ENCODE measurements at regions not wholly inside any gene's neighbourhood (a gene's known extent, or its start where the extent isn't known, plus 50 kb on each side); places are given as distances from the start of the nearest gene placed in this dataset.

DNA sequence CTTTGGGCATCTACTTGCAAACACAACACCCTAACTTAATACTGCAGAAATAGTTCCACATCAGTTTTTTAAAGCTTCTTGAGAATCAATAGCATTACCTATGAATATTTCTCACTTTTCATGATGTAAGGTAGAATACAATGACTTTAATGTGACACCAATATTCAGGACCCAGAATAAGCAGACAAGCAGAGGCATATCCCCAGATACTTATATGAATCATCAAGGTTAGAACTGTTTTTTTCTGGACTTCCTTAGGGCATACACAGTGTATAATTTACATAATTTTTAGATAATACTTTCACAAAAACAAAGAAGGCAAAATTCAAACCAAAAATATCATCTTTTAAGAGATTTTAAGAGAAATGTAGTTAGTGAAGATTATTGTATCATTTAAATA lies 885.8 kb downstream of the FSCB start:
- Histone ChIP-seq H3K4me3 (ENCODE audit: low read depth, low read length) (no peak overlapping the region), H3K4me1 (ENCODE audit: control insufficient read depth, insufficient read depth, low read length) (no peaks in the 10 kb centered on the region), H3K27ac (ENCODE audit: extremely low read depth, low read depth, low read length) (no peak overlapping the region), H3K9me3 (ENCODE audit: control insufficient read depth, insufficient read depth, low read depth, low read length) (no peaks in the 10 kb centered on the region), H3K36me3 (ENCODE audit: control insufficient read depth in 2 of 2, insufficient read depth in 1 of 2, low read length in 2 of 2) (no peaks in the 10 kb centered on the region)
- CTCF ChIA-PET = no interaction called here
- POLR2A ChIA-PET = no interaction called here
- TF ChIP-seq, protein P1, sequence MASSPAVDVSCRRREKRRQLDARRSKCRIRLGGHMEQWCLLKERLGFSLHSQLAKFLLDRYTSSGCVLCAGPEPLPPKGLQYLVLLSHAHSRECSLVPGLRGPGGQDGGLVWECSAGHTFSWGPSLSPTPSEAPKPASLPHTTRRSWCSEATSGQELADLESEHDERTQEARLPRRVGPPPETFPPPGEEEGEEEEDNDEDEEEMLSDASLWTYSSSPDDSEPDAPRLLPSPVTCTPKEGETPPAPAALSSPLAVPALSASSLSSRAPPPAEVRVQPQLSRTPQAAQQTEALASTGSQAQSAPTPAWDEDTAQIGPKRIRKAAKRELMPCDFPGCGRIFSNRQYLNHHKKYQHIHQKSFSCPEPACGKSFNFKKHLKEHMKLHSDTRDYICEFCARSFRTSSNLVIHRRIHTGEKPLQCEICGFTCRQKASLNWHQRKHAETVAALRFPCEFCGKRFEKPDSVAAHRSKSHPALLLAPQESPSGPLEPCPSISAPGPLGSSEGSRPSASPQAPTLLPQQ (tag by site-specific recombination; IDR thresholded peaks at IDR 0.05) = no peak
- TF ChIP-seq, protein P2, sequence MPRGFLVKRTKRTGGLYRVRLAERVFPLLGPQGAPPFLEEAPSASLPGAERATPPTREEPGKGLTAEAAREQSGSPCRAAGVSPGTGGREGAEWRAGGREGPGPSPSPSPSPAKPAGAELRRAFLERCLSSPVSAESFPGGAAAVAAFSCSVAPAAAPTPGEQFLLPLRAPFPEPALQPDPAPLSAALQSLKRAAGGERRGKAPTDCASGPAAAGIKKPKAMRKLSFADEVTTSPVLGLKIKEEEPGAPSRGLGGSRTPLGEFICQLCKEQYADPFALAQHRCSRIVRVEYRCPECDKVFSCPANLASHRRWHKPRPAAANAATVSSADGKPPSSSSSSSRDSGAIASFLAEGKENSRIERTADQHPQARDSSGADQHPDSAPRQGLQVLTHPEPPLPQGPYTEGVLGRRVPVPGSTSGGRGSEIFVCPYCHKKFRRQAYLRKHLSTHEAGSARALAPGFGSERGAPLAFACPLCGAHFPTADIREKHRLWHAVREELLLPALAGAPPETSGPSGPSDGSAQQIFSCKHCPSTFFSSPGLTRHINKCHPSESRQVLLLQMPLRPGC (tag by site-specific recombination; IDR thresholded peaks at IDR 0.05) = no peak
- no peak for TF ChIP-seq ZNF132 (tag by site-specific recombination; IDR thresholded peaks at IDR 0.05; ENCODE audit: borderline replicate concordance)
- TF ChIP-seq YY2 (tag by site-specific recombination; IDR thresholded peaks at IDR 0.05) = no peak
- TF ChIP-seq TCF7L2 (IDR thresholded peaks at IDR 0.05; ENCODE audit: borderline replicate concordance, low read depth, low read length) = no peak
- no peak for TF ChIP-seq ZNF404 (tag by site-specific recombination; IDR thresholded peaks at IDR 0.05)
- TF ChIP-seq GLIS2 (tag by site-specific recombination; IDR thresholded peaks at IDR 0.05) = no peak
- no peak for TF ChIP-seq ZNF174 (tag by site-specific recombination; IDR thresholded peaks at IDR 0.05)
- TF ChIP-seq ZNF426 (tag by site-specific recombination; IDR thresholded peaks at IDR 0.05) = no peak
- TF ChIP-seq, protein P3, sequence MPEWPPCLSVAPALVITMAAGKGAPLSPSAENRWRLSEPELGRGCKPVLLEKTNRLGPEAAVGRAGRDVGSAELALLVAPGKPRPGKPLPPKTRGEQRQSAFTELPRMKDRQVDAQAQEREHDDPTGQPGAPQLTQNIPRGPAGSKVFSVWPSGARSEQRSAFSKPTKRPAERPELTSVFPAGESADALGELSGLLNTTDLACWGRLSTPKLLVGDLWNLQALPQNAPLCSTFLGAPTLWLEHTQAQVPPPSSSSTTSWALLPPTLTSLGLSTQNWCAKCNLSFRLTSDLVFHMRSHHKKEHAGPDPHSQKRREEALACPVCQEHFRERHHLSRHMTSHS (tag by site-specific recombination; IDR thresholded peaks at IDR 0.05) = no peak
- no peak for TF ChIP-seq ZNF791 (tag by site-specific recombination; IDR thresholded peaks at IDR 0.05)
- TF ChIP-seq ZFP41 (tag by site-specific recombination; IDR thresholded peaks at IDR 0.05; ENCODE audit: borderline replicate concordance) = no peak
- TF ChIP-seq ZNF48 (tag by site-specific recombination; IDR thresholded peaks at IDR 0.05) = no peak
- no peak for TF ChIP-seq IKZF3 (tag by site-specific recombination; IDR thresholded peaks at IDR 0.05)
- no peak for TF ChIP-seq ZNF416 (tag by site-specific recombination; IDR thresholded peaks at IDR 0.05)
- TF ChIP-seq, protein P4, sequence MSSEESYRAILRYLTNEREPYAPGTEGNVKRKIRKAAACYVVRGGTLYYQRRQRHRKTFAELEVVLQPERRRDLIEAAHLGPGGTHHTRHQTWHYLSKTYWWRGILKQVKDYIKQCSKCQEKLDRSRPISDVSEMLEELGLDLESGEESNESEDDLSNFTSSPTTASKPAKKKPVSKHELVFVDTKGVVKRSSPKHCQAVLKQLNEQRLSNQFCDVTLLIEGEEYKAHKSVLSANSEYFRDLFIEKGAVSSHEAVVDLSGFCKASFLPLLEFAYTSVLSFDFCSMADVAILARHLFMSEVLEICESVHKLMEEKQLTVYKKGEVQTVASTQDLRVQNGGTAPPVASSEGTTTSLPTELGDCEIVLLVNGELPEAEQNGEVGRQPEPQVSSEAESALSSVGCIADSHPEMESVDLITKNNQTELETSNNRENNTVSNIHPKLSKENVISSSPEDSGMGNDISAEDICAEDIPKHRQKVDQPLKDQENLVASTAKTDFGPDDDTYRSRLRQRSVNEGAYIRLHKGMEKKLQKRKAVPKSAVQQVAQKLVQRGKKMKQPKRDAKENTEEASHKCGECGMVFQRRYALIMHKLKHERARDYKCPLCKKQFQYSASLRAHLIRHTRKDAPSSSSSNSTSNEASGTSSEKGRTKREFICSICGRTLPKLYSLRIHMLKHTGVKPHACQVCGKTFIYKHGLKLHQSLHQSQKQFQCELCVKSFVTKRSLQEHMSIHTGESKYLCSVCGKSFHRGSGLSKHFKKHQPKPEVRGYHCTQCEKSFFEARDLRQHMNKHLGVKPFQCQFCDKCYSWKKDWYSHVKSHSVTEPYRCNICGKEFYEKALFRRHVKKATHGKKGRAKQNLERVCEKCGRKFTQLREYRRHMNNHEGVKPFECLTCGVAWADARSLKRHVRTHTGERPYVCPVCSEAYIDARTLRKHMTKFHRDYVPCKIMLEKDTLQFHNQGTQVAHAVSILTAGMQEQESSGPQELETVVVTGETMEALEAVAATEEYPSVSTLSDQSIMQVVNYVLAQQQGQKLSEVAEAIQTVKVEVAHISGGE (tag by site-specific recombination; conservative IDR thresholded peaks at IDR 0.05; ENCODE audit: low read depth) = no peak
- TF ChIP-seq ZNF292 (tag by site-specific recombination; IDR thresholded peaks at IDR 0.05; ENCODE audit: borderline replicate concordance, low read depth) = no peak
- TF ChIP-seq ZNF785 (tag by site-specific recombination; IDR thresholded peaks at IDR 0.05) = no peak
- TF ChIP-seq ZNF600 (tag by site-specific recombination; IDR thresholded peaks at IDR 0.05) = no peak
- TF ChIP-seq ZFP3 (tag by site-specific recombination; IDR thresholded peaks at IDR 0.05; ENCODE audit: low read depth) = no peak

Data from HEK293 (cell line).